CD1c-positive myeloid dendritic cell (primary cell): ENCODE measurements at regions not wholly inside any gene's neighbourhood (a gene's known extent, or its start where the extent isn't known, plus 50 kb on each side); places are given as distances from the start of the nearest gene placed in this dataset.
"Not testable (repeated sequence)": the region's sequence is repeated elsewhere in the genome, so short reads cannot be mapped to it uniquely, and the experiment has no call there.

Experiments
- DNase-seq: peaks from one replicate; pipeline ENCODE4 v3.0.0-alpha.2; 2016; ENCODE audit errors: extremely low spot score

GRCh38 chr7:91674470-91674869, 206.0 kb downstream of the MTERF1 start:
- DNase-seq: no peak

GRCh38 chr7:91681718-91682117, 198.8 kb downstream of the MTERF1 start:
- no peak for DNase-seq

- DNase-seq: no peak
These were observed 196.7 kb downstream of the MTERF1 start for GRCh38 chr7:91683823-91684222.

- DNase-seq: no peak
These were observed 195.0 kb downstream of the MTERF1 start for GRCh38 chr7:91685544-91685943.

- DNase-seq: no peak
These were observed 189.9 kb downstream of the MTERF1 start for GRCh38 chr7:91690541-91691070.

- DNase-seq: no peak
These were observed 188.6 kb downstream of the MTERF1 start for GRCh38 chr7:91691865-91692264.

GRCh38 chr7:91692800-91693199, 187.7 kb downstream of the MTERF1 start:
- DNase-seq: no peak

GRCh38 chr7:91694351-91694841, 186.1 kb downstream of the MTERF1 start:
- no peak for DNase-seq

- DNase-seq: no peak
These were observed 169.6 kb downstream of the MTERF1 start for GRCh38 chr7:91710881-91711280.

- no peak for DNase-seq
These were observed 166.8 kb downstream of the MTERF1 start for GRCh38 chr7:91713669-91714068.

- DNase-seq: no peak
These were observed 162.6 kb downstream of the MTERF1 start for GRCh38 chr7:91717681-91718470.

- no peak for DNase-seq
These were observed 161.5 kb downstream of the MTERF1 start for GRCh38 chr7:91719008-91719407.

- DNase-seq: no peak
These were observed 160.1 kb downstream of the MTERF1 start for GRCh38 chr7:91720260-91720937.

GRCh38 chr7:91722831-91723230, 157.7 kb downstream of the MTERF1 start:
- DNase-seq: no peak

- not testable (repeated sequence) for DNase-seq
These were observed 151.5 kb downstream of the MTERF1 start for GRCh38 chr7:91729046-91729445.

- no peak for DNase-seq
These were observed 148.5 kb downstream of the MTERF1 start for GRCh38 chr7:91731976-91732375.

- no peak for DNase-seq
These were observed 131.1 kb downstream of the MTERF1 start for GRCh38 chr7:91749418-91749817.

GRCh38 chr7:91750091-91750490, 130.4 kb downstream of the MTERF1 start:
- no peak for DNase-seq

- DNase-seq: no peak
These were observed 128.4 kb downstream of the MTERF1 start for GRCh38 chr7:91752102-91752501.

GRCh38 chr7:91754280-91754679, 126.2 kb downstream of the MTERF1 start:
- DNase-seq: not testable (repeated sequence)

- DNase-seq: not testable (repeated sequence)
These were observed 125.4 kb downstream of the MTERF1 start for GRCh38 chr7:91755121-91755520.

- no peak for DNase-seq
These were observed 121.2 kb downstream of the MTERF1 start for GRCh38 chr7:91759205-91759863.
